ENCODE measurements at regions not wholly inside any gene's neighbourhood (a gene's known extent, or its start where the extent isn't known, plus 50 kb on each side); places are given as distances from the start of the nearest gene placed in this dataset.
"Not testable (repeated sequence)": the region's sequence is repeated elsewhere in the genome, so short reads cannot be mapped to it uniquely, and the experiment has no call there.

DNA sequence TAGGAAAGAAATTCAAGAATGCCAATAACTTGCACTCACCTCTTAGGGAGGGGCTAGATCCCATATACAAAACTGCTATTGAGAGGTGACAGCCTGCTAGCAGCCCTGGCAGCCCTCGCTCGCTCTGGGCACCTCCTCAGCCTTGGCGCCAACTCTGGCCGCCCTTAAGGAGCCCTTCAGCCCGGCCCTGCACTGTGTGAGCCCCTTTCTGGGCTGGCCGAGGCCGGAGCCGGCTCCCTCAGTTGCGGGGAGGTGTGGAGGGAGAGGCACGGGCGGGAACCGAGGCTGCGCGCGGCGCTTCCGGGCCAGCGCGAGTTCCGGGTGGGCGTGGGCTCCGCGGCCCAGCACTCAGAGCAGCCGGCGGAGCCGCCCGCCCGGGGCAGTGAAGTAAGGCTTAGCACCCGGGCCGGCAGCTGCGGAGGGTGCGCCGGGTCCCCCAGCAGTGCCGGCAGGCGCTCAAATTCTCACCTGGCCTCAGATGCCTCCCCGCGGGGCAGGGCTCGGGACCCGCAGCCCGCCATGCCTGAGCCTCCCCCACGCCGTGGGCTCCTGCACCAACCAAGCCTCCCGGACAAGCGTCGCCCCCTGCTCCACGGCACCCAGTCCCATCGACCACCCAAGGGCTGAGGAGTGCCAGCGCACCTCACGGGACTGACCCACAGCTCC is 329.9 kb downstream of the FAM181B start:
- no peaks in the 10 kb centered on the region for H3K4me1 Mint-ChIP-seq
- CTCF ChIA-PET: no interaction called here
- H3K36me3 Mint-ChIP-seq (ENCODE audit: low read depth): no peaks in the 10 kb centered on the region
- DNase-seq: no peak
- H3K27ac Mint-ChIP-seq: no peak overlapping the region
- no peaks in the 10 kb centered on the region for H3K9me3 Mint-ChIP-seq
- POLR2A ChIA-PET: no interaction called here
- H3K4me3 Mint-ChIP-seq: no peak overlapping the region
- H3K27me3 Mint-ChIP-seq: no peaks in the 10 kb centered on the region

DNA sequence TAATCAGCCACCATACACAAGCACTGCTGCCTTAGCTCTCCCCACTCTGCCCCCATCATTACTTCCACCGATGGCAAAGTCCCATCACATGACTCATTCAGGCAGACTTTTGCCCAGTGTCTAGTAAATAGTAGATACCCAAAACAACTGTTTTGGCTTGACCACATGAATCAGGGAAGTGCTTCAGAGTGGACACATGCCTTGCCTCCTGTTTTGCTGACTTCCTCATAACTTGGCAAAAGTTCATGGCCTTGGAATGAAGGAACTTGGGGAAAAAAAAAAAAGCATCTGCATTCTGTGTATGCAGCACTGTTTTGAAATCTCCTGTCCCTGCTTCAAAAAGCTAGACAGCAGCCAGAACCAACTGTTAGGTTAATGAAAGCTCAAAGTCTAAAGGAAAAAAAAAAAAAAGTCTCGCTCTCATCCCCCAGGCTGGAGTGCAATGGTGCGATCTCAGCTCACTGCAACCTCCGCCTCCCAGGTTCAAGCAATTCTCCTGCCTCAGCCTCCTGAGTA is 335.3 kb downstream of the FAM181B start:
- Mint-ChIP-seq H3K27ac (no peak overlapping the region), H3K4me3 (no peak overlapping the region), H3K4me1 (no peaks in the 10 kb centered on the region), H3K36me3 (ENCODE audit: low read depth) (no peaks in the 10 kb centered on the region), H3K9me3 (no peaks in the 10 kb centered on the region), H3K27me3 (no peaks in the 10 kb centered on the region)
- no peak for DNase-seq
- ChIA-PET POLR2A (interaction anchor here (0.6 kb wide), 1 partner anchor 892 kb away, joined by 4 read pairs; no protein-coding TSS in a partner anchor), CTCF (no interaction called here)

DNA sequence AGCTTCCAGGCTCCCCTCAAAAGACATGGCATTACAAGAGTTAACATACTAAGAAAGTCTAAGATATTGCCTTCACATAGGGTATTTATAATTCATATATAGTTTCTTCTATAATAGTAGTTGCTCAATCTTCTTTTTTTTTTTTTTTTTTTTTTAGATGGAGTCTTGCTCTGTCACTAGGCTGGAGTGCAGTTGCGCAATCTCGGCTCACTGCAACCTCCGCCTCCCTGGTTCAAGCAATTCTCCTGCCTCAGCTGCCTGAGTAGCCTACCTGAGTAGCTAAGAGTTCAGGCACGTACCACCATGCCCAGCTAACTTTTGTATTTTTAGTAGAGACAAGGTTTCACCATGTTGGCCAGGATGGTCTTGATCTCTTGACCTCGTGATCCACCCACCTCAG is 337.0 kb downstream of the FAM181B start:
- H3K27ac Mint-ChIP-seq; H3K4me1 Mint-ChIP-seq; CTCF ChIA-PET; H3K9me3 Mint-ChIP-seq; POLR2A ChIA-PET; H3K36me3 Mint-ChIP-seq (ENCODE audit: low read depth); DNase-seq; H3K4me3 Mint-ChIP-seq; H3K27me3 Mint-ChIP-seq: not testable (repeated sequence)

DNA sequence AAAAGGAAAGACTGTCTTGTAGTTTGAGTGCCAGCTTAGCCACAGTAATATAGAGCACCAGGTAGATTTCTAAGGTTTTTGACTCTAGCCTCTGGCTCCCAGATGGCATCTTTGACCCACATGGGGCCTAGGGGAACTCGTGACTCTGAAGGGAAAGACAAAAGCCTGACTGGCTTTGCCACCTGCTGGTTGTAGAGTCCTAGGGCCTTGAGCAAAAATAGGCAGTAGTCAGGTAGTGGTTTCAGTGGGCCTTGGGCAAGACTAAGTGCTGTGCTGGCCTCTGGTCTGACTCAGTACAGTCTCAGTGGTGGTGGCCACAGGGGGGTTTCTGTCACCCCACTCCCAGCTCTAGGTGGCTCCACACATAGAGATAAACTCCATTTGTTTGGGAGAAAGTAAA is 349.4 kb downstream of the FAM181B start:
- Mint-ChIP-seq H3K9me3 (no peaks in the 10 kb centered on the region), H3K4me3 (no peak overlapping the region), H3K4me1 (no peaks in the 10 kb centered on the region), H3K36me3 (ENCODE audit: low read depth) (no peaks in the 10 kb centered on the region), H3K27ac (no peak overlapping the region), H3K27me3 (no peaks in the 10 kb centered on the region)
- ChIA-PET CTCF (no interaction called here), POLR2A (no interaction called here)
- DNase-seq: no peak

DNA sequence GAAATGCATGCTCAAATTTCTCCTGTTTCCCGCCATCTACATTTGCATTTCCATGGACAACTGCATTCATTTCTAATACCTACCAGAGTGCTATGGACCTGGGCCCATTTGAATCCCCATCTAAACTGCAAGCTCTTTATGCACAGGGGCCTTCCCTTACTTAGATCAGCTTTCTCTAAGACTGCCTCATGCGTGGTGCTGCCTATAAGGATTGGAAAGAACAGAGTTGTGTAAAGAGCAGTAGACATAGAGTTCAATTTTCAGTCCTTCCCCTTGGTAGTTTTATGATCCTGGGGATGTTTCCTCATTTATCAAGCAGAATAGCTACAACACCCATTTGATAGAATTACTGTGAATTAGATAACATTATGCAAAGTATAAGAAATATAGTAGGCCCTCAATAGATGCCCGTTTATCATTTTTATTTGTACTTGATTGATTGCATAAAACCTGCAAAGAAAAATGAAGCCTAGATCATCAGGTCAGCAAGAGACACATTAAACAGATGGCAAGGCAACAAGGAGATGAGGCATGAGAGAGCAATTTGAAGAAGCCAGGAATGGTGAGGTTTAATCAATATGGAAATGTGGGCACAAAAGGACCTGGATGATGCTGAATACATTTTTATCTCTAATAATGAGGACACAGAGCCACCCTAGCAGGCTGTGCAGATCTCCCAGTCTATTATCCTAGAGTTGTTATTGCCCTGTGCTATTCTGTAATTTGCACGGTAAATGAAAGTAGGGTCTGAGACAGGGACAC is 359.7 kb downstream of the FAM181B start:
- Mint-ChIP-seq H3K27me3 (no peaks in the 10 kb centered on the region), H3K4me3 (no peak overlapping the region), H3K36me3 (ENCODE audit: low read depth) (no peaks in the 10 kb centered on the region), H3K27ac (no peak overlapping the region), H3K4me1 (no peaks in the 10 kb centered on the region), H3K9me3 (no peaks in the 10 kb centered on the region)
- ChIA-PET POLR2A (no interaction called here), CTCF (no interaction called here)
- DNase-seq: no peak

DNA sequence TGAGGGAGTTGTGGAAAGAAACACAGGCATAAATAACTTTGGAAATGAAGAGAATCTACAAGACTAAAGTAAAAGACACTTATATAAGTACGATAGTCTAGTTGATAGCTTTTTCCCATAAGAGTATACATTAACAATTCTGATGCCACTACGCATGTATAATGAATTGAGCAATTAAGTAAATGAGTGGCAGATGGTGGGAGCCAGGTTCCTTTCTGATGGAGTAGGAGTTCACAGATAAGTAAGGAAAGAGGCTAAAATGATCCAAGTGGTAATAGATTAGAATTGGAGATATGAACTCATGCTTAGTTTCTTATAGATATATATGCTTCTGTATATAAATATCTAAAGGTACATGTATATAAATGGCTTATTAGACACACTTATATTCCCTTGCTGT is 368.3 kb downstream of the FAM181B start:
- Mint-ChIP-seq H3K9me3 (no peaks in the 10 kb centered on the region), H3K36me3 (ENCODE audit: low read depth) (no peaks in the 10 kb centered on the region), H3K4me1 (no peaks in the 10 kb centered on the region), H3K4me3 (no peak overlapping the region), H3K27me3 (no peaks in the 10 kb centered on the region), H3K27ac (no peak overlapping the region)
- DNase-seq: no peak
- ChIA-PET CTCF (no interaction called here), POLR2A (no interaction called here)

DNA sequence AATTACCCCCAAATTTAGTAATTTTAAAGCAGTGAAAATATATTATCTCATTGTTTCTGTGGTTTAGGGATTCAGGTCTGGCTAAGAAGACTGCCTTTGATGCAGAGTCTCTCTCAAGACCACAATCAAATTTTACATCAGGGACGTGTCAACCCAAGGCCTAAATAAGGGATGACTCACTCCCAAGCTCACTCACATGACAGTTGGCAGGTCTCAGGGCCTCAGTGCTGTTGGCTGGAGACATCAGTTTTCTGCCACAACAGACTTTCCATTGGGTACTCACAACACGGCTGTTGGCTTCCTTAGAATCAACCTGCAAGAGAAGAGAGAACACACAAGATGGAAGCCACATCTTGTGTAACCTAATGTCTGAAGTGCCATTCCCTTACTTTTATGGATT is 377.3 kb downstream of the FAM181B start:
- H3K4me3 Mint-ChIP-seq: no peak overlapping the region
- H3K4me1 Mint-ChIP-seq: no peaks in the 10 kb centered on the region
- no peak for DNase-seq
- ChIA-PET POLR2A (no interaction called here), CTCF (no interaction called here)
- H3K27me3 Mint-ChIP-seq: no peaks in the 10 kb centered on the region
- no peak overlapping the region for H3K27ac Mint-ChIP-seq
- no peaks in the 10 kb centered on the region for H3K9me3 Mint-ChIP-seq
- H3K36me3 Mint-ChIP-seq (ENCODE audit: low read depth): no peaks in the 10 kb centered on the region

DNA sequence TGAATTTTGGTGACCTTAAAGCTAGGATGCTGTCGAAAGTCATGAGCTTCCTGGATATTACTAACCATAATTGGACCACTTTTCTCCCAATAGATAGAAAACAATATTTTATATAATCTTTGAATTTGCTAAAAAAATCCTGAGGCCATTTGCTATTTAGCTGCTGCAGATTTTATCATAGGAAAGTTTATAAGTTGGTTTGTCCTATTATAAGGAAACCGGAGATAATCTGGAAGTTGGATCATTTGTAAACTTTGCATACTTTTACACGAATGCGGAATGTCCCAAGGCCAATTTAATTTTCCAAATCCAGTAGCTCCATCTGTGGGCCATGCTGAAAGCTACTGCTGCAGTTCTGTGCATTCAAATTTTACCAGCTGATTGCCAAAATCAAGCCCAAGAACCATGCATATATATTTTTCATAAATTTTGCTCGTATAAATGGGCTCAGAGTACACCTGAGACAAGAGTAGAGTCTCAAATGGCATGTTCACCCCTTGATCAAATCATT is 378.3 kb downstream of the FAM181B start:
- ChIA-PET CTCF (interaction anchor here (0.7 kb wide), 1 partner anchor 8 kb away, joined by 3 read pairs; no protein-coding TSS in a partner anchor), POLR2A (no interaction called here)
- Mint-ChIP-seq H3K27me3 (no peaks in the 10 kb centered on the region), H3K27ac (no peak overlapping the region), H3K4me1 (no peaks in the 10 kb centered on the region), H3K9me3 (no peaks in the 10 kb centered on the region), H3K4me3 (no peak overlapping the region), H3K36me3 (ENCODE audit: low read depth) (no peaks in the 10 kb centered on the region)
- DNase-seq: no peak

DNA sequence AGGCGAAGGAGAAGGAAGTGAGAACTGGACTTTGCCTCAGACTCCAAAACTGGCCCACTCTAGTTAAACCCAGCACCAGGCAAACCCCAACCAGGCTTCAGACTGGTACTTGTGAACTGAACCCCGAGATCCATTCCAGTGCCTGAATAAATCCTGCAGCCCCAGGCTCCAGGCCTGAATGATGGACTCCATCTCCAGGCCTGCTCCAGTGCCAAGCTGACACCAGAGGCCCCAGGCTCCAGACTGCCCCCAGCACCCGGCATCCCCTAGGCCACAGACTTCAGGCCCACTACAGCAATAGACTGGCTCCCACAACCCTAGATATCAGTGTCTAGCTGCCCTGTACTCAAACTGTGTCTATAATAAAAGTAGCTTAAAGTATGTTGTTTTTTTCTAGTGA is 406.8 kb downstream of the FAM181B start:
- CTCF ChIA-PET: no interaction called here
- Mint-ChIP-seq H3K27ac (no peak overlapping the region), H3K4me3 (no peak overlapping the region), H3K27me3 (no peaks in the 10 kb centered on the region), H3K4me1 (no peaks in the 10 kb centered on the region), H3K36me3 (ENCODE audit: low read depth) (no peaks in the 10 kb centered on the region), H3K9me3 (no peaks in the 10 kb centered on the region)
- POLR2A ChIA-PET: no interaction called here
- DNase-seq: no peak

DNA sequence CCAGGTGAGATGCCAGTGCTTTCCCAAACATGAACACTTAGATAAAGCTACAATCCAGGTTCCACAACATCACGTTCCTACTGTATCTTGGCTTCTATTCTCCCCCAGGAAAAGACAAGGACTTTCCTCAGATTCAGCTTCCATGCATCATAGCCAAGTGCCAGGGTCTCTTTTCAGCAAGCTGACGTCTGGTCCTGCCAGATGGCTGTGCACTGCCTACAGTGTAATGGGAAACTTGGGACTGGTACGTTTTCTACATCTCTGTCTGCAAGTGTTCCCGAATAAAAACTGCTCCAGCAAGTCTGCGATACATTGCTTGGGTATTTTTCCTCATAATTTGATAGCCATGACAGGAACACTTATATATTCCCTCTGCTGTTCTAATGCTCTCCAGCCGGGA is 412.5 kb downstream of the FAM181B start:
- no peak overlapping the region for H3K4me3 Mint-ChIP-seq
- H3K9me3 Mint-ChIP-seq: no peaks in the 10 kb centered on the region
- ChIA-PET CTCF (no interaction called here), POLR2A (no interaction called here)
- no peaks in the 10 kb centered on the region for H3K4me1 Mint-ChIP-seq
- no peak for DNase-seq
- no peaks in the 10 kb centered on the region for H3K27me3 Mint-ChIP-seq
- no peak overlapping the region for H3K27ac Mint-ChIP-seq
- no peaks in the 10 kb centered on the region for H3K36me3 Mint-ChIP-seq (ENCODE audit: low read depth)

DNA sequence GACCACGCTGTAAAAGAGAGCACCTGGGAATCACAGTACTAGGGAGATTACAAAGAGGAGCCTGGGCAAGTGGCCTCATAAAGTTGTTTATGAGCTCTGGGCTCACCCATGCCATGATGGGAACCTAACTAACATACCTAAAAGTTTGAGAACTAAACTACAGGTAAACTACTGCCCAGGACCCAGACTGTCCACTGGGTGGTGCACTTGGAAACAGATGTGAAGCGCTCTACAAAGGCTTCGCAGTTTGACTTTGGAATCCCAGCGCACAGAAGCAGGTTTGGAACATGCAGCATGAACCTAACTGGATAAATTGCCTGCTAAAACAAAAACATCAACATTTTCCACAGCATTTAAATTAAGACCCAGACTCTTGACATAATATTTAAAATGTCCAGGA is 418.6 kb downstream of the FAM181B start:
- POLR2A ChIA-PET: no interaction called here
- H3K4me1 Mint-ChIP-seq: no peaks in the 10 kb centered on the region
- no peaks in the 10 kb centered on the region for H3K36me3 Mint-ChIP-seq (ENCODE audit: low read depth)
- H3K4me3 Mint-ChIP-seq: no peak overlapping the region
- CTCF ChIA-PET: no interaction called here
- DNase-seq: no peak
- H3K27ac Mint-ChIP-seq: no peak overlapping the region
- H3K27me3 Mint-ChIP-seq: no peaks in the 10 kb centered on the region
- H3K9me3 Mint-ChIP-seq: no peaks in the 10 kb centered on the region

DNA sequence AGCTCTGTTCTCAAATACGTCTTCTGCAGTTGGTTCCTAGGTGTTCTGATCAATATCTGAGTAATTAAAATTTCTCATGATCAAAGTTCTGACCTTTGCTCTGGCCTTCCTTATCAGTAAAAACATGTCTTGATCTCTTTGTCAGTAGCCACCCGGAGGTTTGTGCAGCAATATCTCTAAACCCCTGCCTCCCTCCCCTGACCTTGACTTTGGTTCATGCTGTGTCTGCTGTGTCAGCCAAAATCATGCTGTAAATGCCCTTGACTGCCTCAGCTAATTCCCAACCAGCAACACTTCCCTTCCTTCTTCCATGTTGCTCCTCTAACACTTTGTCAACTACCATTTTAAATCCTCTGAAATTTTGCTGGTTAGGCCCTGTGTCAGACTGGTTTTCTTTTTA is 424.7 kb downstream of the FAM181B start:
- CTCF ChIA-PET: no interaction called here
- no peak for DNase-seq
- no peaks in the 10 kb centered on the region for H3K4me1 Mint-ChIP-seq
- no peaks in the 10 kb centered on the region for H3K27me3 Mint-ChIP-seq
- H3K4me3 Mint-ChIP-seq: no peak overlapping the region
- H3K36me3 Mint-ChIP-seq (ENCODE audit: low read depth): no peaks in the 10 kb centered on the region
- no peak overlapping the region for H3K27ac Mint-ChIP-seq
- POLR2A ChIA-PET: no interaction called here
- H3K9me3 Mint-ChIP-seq: no peaks in the 10 kb centered on the region

DNA sequence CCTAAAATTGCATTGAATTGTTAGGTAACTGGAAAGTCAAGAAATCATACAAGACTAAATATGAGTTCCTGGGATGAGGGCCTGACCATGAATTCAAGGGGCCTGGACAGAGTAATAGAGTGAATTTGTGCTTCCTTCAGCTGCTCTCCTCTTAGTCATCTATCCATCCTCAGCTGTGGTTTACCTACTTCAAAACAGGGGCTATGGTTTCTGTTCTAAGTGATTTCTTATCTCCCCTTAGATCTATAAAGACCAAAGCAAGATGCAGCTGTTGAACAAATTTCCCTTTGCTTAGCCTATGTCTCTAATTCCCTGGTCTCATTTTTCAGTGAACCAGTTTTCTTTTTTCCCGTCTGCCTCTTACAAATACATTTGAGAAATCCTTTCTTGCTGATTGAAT is 428.5 kb downstream of the FAM181B start:
- Mint-ChIP-seq H3K36me3 (ENCODE audit: low read depth) (no peaks in the 10 kb centered on the region), H3K27ac (no peak overlapping the region), H3K4me1 (no peaks in the 10 kb centered on the region), H3K9me3 (no peaks in the 10 kb centered on the region), H3K27me3 (no peaks in the 10 kb centered on the region), H3K4me3 (no peak overlapping the region)
- CTCF ChIA-PET: no interaction called here
- POLR2A ChIA-PET: no interaction called here
- DNase-seq: no peak

DNA sequence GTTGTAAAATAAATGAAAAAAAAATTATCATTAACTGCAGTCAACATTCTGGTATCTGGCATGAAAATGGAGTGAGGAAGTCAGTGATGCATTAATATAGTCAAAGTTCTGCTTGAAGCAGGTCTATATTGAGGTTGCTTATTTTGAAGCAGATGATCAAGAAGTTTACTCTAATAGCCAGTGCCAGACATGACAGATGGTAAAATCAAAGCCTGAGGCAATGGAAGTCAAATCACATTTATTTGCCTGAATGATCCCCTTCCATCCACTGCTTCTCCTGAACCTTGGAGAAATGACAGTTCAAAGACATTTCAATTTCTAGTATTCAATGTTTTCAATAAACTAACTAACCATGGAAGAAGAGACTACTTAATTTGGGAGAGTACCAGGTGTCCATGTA is 430.0 kb downstream of the FAM181B start:
- no peaks in the 10 kb centered on the region for H3K27me3 Mint-ChIP-seq
- H3K36me3 Mint-ChIP-seq (ENCODE audit: low read depth): no peaks in the 10 kb centered on the region
- DNase-seq: no peak
- CTCF ChIA-PET: no interaction called here
- H3K9me3 Mint-ChIP-seq: no peaks in the 10 kb centered on the region
- no peak overlapping the region for H3K27ac Mint-ChIP-seq
- no peak overlapping the region for H3K4me3 Mint-ChIP-seq
- no peaks in the 10 kb centered on the region for H3K4me1 Mint-ChIP-seq
- POLR2A ChIA-PET: no interaction called here

Data from activated CD4-positive, alpha-beta T cell treated with anti-CD3 and anti-CD28 coated beads, Interleukin-2, amount 10 ng/mL, durations not matched to agents 7 days and 5 days (primary cell).